A549 (cell line): ENCODE measurements at regions not wholly inside any gene's neighbourhood (a gene's known extent, or its start where the extent isn't known, plus 50 kb on each side); places are given as distances from the start of the nearest gene placed in this dataset.

Source experiments
- ATAC-seq, 2 experiments: fragments of 200-7000 bp in 1 of 2; fragments of >200 bp in 1 of 2; cut with Nextera tagmentation in 1 of 2; cut with Tn5 transposase in 1 of 2; 3 replicates each; pipeline versions ENCODE4 v1.8.0 to v1.9.1; 2018 to 2020; ENCODE audit warnings: mild to moderate bottlenecking in 1 of 2, moderate library complexity in 1 of 2
- CTCF ChIA-PET: fragments of 300-600 bp; sonication (Branson Sonifier 250); formaldehyde crosslinking; extraction: SDS; loops from one replicate; lab custom pipeline; 2021; ENCODE audit warnings: antibody characterized with exemption, inconsistent platforms; lab: Yijun Ruan, JAX
- POLR2A ChIA-PET: fragments of 350-600 bp; formaldehyde crosslinking; extraction: SDS; loops from one replicate; lab custom pipeline; 2021; ENCODE audit warnings: antibody characterized with exemption, inconsistent platforms; lab: Yijun Ruan, JAX
- DNase-seq, 2 experiments: peaks; one replicate each; pipeline versions ENCODE4 v3.0.0 to v3.0.0-alpha.2; 2011 to 2016; ENCODE audit warnings: low read depth in 1 of 2, low spot score in 1 of 2
- FAIRE-seq: peaks from 2 replicates; lab custom pipeline; 2011; peaks lifted over from hg19 to GRCh38; lab: Jason Lieb, UNC
- H3K27ac ChIP-seq, 2 experiments: fragments of >200 bp; sonication (Bioruptor Twin); formaldehyde crosslinking; 3 replicates each; pipeline ENCODE4 v1.5.1; 2016 to 2017
- H3K4me1 ChIP-seq: fragments of >200 bp; sonication (Bioruptor Twin); formaldehyde crosslinking; 3 replicates; pipeline ENCODE4 v1.6.1; 2016
- H3K4me2 ChIP-seq: fragments of >200 bp; sonication (Bioruptor Twin); formaldehyde crosslinking; 3 replicates; pipeline ENCODE4 v1.6.1; 2016
- H3K4me3 ChIP-seq: fragments of >200 bp; sonication (Bioruptor Twin); formaldehyde crosslinking; 3 replicates; pipeline ENCODE4 v1.5.1; 2016
- H3K9me3 ChIP-seq: fragments of >200 bp; sonication (Bioruptor Twin); formaldehyde crosslinking; 3 replicates; pipeline ENCODE4 v1.6.1; 2016
- ATOH8 ChIP-seq: fragments of 250-450 bp; sonication (Bioruptor Pico); IDR thresholded peaks from 2 replicates; pipeline ENCODE4 v1.5.0; 2020; ENCODE audit warnings: low read depth, mild to moderate bottlenecking, moderate library complexity
- CHD4 ChIP-seq: fragments of 200-600 bp; sonication (generic); IDR thresholded peaks from 2 replicates; pipeline ENCODE4 v1.6.1; 2016; ENCODE audit warnings: antibody characterized with exemption, mild to moderate bottlenecking, borderline replicate concordance
- CTCF ChIP-seq: fragments of >200 bp; sonication (Bioruptor Twin); formaldehyde crosslinking; IDR thresholded peaks from 3 replicates; pipeline ENCODE4 v1.5.1; 2016
- EHF ChIP-seq: fragments of 250-450 bp; sonication (Bioruptor Pico); IDR thresholded peaks from 2 replicates; pipeline ENCODE4 v1.5.0; 2020; ENCODE audit warnings: mild to moderate bottlenecking
- EP300 ChIP-seq, 2 experiments: fragments of >200 bp; sonication (Bioruptor Twin); formaldehyde crosslinking; IDR thresholded peaks; 2 replicates in 1 of 2; 3 replicates in 1 of 2; pipeline ENCODE4 v1.6.1; 2016 to 2017
- ESRRA ChIP-seq: fragments of 150-350 bp; IDR thresholded peaks from 2 replicates; pipeline ENCODE4 v1.6.1; 2014; ENCODE audit warnings: mild to moderate bottlenecking, low read length, borderline replicate concordance
- FOSB ChIP-seq: fragments of 250-450 bp; sonication (Bioruptor Pico); IDR thresholded peaks from 2 replicates; pipeline ENCODE4 v1.5.0; 2020; ENCODE audit warnings: mild to moderate bottlenecking, moderate library complexity
- GATA3 ChIP-seq: IDR thresholded peaks from 2 replicates; pipeline ENCODE4 v1.6.1; 2012; ENCODE audit warnings: borderline replicate concordance
- HMGXB4 ChIP-seq: fragments of 250-450 bp; sonication (Bioruptor Pico); IDR thresholded peaks from 2 replicates; pipeline ENCODE4 v1.5.0; 2021; ENCODE audit warnings: mild to moderate bottlenecking, moderate library complexity, borderline replicate concordance
- HOXA7 ChIP-seq: fragments of 250-450 bp; sonication (Bioruptor Pico); IDR thresholded peaks from 2 replicates; pipeline ENCODE4 v1.5.0; 2020; ENCODE audit warnings: mild to moderate bottlenecking, moderate library complexity
- HOXB13 ChIP-seq: fragments of 250-450 bp; sonication (Bioruptor Pico); IDR thresholded peaks from 2 replicates; pipeline ENCODE4 v1.5.0; 2020; ENCODE audit warnings: low read depth, mild to moderate bottlenecking, moderate library complexity
- HOXB5 ChIP-seq: fragments of 250-450 bp; sonication (Bioruptor Pico); IDR thresholded peaks from 2 replicates; pipeline ENCODE4 v1.5.0; 2020; ENCODE audit warnings: mild to moderate bottlenecking, moderate library complexity
- KDM1A ChIP-seq: fragments of 200-600 bp; sonication (generic); IDR thresholded peaks from 2 replicates; pipeline ENCODE4 v1.6.1; 2016; ENCODE audit warnings: low read depth, mild to moderate bottlenecking
- MAZ ChIP-seq: fragments of 150-350 bp; IDR thresholded peaks from 2 replicates; pipeline ENCODE4 v1.6.1; 2014; ENCODE audit warnings: antibody characterized with exemption, low read depth, low read length, borderline replicate concordance
- NPAS2 ChIP-seq: fragments of 250-450 bp; sonication (Bioruptor Pico); IDR thresholded peaks from 2 replicates; pipeline ENCODE4 v1.8.0; 2022; ENCODE audit warnings: mild to moderate bottlenecking, moderate library complexity, borderline replicate concordance
- POLR2A ChIP-seq: IDR thresholded peaks from 2 replicates; pipeline ENCODE4 v1.6.1; 2012; ENCODE audit warnings: mild to moderate bottlenecking, low read length
- POLR2AphosphoS2 ChIP-seq: conservative IDR thresholded peaks from 2 replicates; pipeline ENCODE4 v1.6.1; 2012; ENCODE audit warnings: low read length, improper control_type of control experiment, inconsistent platforms
- RAD21 ChIP-seq, 2 experiments: fragments of >200 bp in 1 of 2; sonication (Bioruptor Twin) in 1 of 2; formaldehyde crosslinking in 1 of 2; IDR thresholded peaks in 1 of 2; conservative IDR thresholded peaks in 1 of 2; 2 replicates in 1 of 2; 3 replicates in 1 of 2; pipeline ENCODE4 v1.6.1; 2012 to 2018; ENCODE audit warnings: inconsistent platforms in 1 of 2
- RARB ChIP-seq: fragments of 250-450 bp; sonication (Bioruptor Pico); IDR thresholded peaks from 2 replicates; pipeline ENCODE4 v1.8.0; 2021; ENCODE audit warnings: mild to moderate bottlenecking, moderate library complexity
- RCOR1 ChIP-seq: fragments of 150-350 bp; IDR thresholded peaks from 2 replicates; pipeline ENCODE4 v1.6.1; 2014; ENCODE audit warnings: antibody characterized with exemption, low read length, low read depth
- REST ChIP-seq: fragments of 200-600 bp; sonication (generic); IDR thresholded peaks from 2 replicates; pipeline ENCODE4 v1.6.1; 2016; ENCODE audit warnings: antibody characterized with exemption, mild to moderate bottlenecking, moderate library complexity
- RFX5 ChIP-seq: fragments of 450-650 bp; IDR thresholded peaks from 2 replicates; pipeline ENCODE4 v1.7.1; 2014; ENCODE audit warnings: antibody characterized with exemption, mild to moderate bottlenecking, moderate library complexity
- SREBF2 ChIP-seq: fragments of 450-650 bp; IDR thresholded peaks from 2 replicates; pipeline ENCODE4 v1.6.1; 2014; ENCODE audit warnings: mild to moderate bottlenecking, moderate library complexity
- USF2 ChIP-seq: fragments of 450-650 bp; IDR thresholded peaks from 2 replicates; pipeline ENCODE4 v1.6.1; 2014; ENCODE audit warnings: antibody characterized with exemption
- WGBS: methylation state at CpG from one replicate; pipeline ENCODE4 v1.1.6; 2017; ENCODE audit errors: missing lambda C conversion rate; 5-methylcytosine and 5-hydroxymethylcytosine counted together

- ChIA-PET POLR2A (no interaction called here), CTCF (interaction anchor here (1.0 kb wide), 2 partner anchors 40 to 45 kb away, joined by 3 read pairs; no protein-coding TSS in a partner anchor)
- no peak for TF ChIP-seq SREBF2
- no peak for TF ChIP-seq RCOR1
- no peak for TF ChIP-seq KDM1A
- no peak for TF ChIP-seq EHF (CRISPR knock-in tag)
- TF ChIP-seq CHD4, result no peak
- TF ChIP-seq REST, result no peak
- TF ChIP-seq GATA3, result no peak
- TF ChIP-seq EP300 (IDR thresholded peaks at IDR 0.05), result no peak
- no peak for TF ChIP-seq HOXB13 (CRISPR knock-in tag)
- no peak for TF ChIP-seq ESRRA
- TF ChIP-seq USF2, result no peak
- no peak for TF ChIP-seq RAD21 (conservative IDR thresholded peaks at IDR 0.05 in 1 of 2, IDR thresholded peaks at IDR 0.05 in 1 of 2)
- TF ChIP-seq ATOH8 (CRISPR knock-in tag), result no peak
- no peak for TF ChIP-seq HMGXB4 (CRISPR knock-in tag)
- TF ChIP-seq FOSB (CRISPR knock-in tag), result no peak
- ATAC-seq, result no peak
- 12% methylated on average over 1 of the region's 1 CpG for WGBS
- Histone ChIP-seq H3K4me1 (0 out of 3 replicates have a peak, but pooled peaks cover 7% of the 10 kb centered on the region), H3K4me2 (no peak overlapping the region), H3K4me3 (no peak overlapping the region), H3K27ac (no peak overlapping the region), H3K9me3 (no peaks in the 10 kb centered on the region)
- FAIRE-seq, result no peak
- DNase-seq, result no peak
Observed at GRCh38 chr20:1845163-1845523, 50.1 kb upstream of the SIRPA start.

GRCh38 chr20:1844325-1845162 lies 50.7 kb upstream of the SIRPA start:
- 0 out of 3 replicates have a peak, but pooled peaks cover 7% of the 10 kb centered on the region for H3K4me1 ChIP-seq
- DNase-seq, result no peak
- no peaks in the 10 kb centered on the region for H3K9me3 ChIP-seq
- ChIA-PET POLR2A (no interaction called here), CTCF (interaction anchor here (1.0 to 2.3 kb wide), 3 partner anchors 9 to 44 kb away, joined by 3 to 13 read pairs (median 3); no protein-coding TSS in a partner anchor)
- ATAC-seq, result no peak; a peak in 1 of 6 replicates
- WGBS, result 37% methylated on average over 10 of the region's 10 CpGs
- H3K27ac ChIP-seq, result no peak overlapping the region
- FAIRE-seq, result no peak
- H3K4me3 ChIP-seq, result no peak overlapping the region
- H3K4me2 ChIP-seq, result no peak overlapping the region
- TF ChIP-seq EHF (CRISPR knock-in tag) (no peak), MAZ (no peak), RARB (CRISPR knock-in tag) (no peak), HMGXB4 (CRISPR knock-in tag) (no peak), HOXA7 (CRISPR knock-in tag) (no peak), HOXB13 (CRISPR knock-in tag) (no peak), RCOR1 (no peak), HOXB5 (CRISPR knock-in tag) (no peak), POLR2AphosphoS2 (no peak), POLR2A (no peak), RFX5 (no peak), NPAS2 (CRISPR knock-in tag) (no peak), CTCF (no peak), RAD21 (conservative IDR thresholded peaks at IDR 0.05 in 1 of 2, IDR thresholded peaks at IDR 0.05 in 1 of 2) (no peak), EP300 (IDR thresholded peaks at IDR 0.05) (no peak)
